ENCODE measurements at regions not wholly inside any gene's neighbourhood (a gene's known extent, or its start where the extent isn't known, plus 50 kb on each side); places are given as distances from the start of the nearest gene placed in this dataset.
A peak's percentile ranks its signal among the peaks of the same experiment; 100 is the strongest.

- DNase-seq (ENCODE audit: low spot score in 2 of 2) (peak; percentile 42 to 86), ATAC-seq (peak; percentile 93)
- Mint-ChIP-seq H3K36me3 (peaks cover 19% of the 10 kb centered on the region), H3K27ac (peak overlapping the region; percentile 94), H3K4me3 (peak overlapping the region; percentile 73), H3K4me1 (peaks cover 53% of the 10 kb centered on the region), H3K9me3 (no peaks in the 10 kb centered on the region)
These were observed 185.1 kb downstream of the CLIC5 start for GRCh38 chr6:45830441-45831139.

- Mint-ChIP-seq H3K27ac (peak overlapping the region; percentile 94), H3K4me3 (peak overlapping the region; percentile 73), H3K9me3 (no peaks in the 10 kb centered on the region), H3K4me1 (peaks cover 46% of the 10 kb centered on the region), H3K36me3 (peaks cover 19% of the 10 kb centered on the region)
- DNase-seq (ENCODE audit: low spot score in 2 of 2) (peak in 1 of 2 donors; percentile 58), ATAC-seq (no peak)
These were observed 185.8 kb downstream of the CLIC5 start for GRCh38 chr6:45829873-45830272.

DNA sequence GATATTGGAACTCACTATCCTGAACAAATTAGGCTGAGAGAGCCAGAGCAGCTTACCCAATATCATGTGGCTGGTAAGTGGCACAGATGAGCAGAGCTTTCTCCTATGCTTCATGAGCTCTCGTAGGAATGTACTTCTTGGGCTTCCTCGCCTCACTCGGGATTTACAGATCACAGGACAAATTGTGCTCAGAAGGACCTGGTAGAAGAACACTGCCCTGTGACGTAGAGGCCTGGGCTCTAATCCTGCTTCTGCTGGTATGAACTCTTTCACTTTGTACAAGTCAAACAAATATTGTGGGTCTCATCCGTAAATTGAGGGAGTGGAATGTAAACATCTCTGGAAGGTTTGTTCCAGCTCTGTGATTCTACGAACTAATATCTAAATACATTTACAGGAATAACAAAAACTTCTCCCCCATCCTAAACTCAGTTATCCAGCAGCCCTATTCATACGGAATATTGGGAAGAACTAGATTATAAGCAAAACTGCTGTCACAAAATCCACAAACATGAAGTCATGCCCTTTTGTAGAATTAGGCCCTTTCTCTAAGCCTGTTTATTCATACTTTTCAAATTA is 187.6 kb downstream of the CLIC5 start:
- Mint-ChIP-seq H3K36me3 (peaks cover 19% of the 10 kb centered on the region), H3K27ac (no peak overlapping the region)
- DNase-seq (ENCODE audit: low spot score in 2 of 2), result no peak

GRCh38 chr6:45822873-45823272 is 192.8 kb downstream of the CLIC5 start:
- Mint-ChIP-seq H3K36me3 (no peaks in the 10 kb centered on the region), H3K9me3 (peaks cover 3% of the 10 kb centered on the region), H3K4me3 (peak overlapping the region; percentile 15), H3K4me1 (peaks cover 35% of the 10 kb centered on the region), H3K27ac (peak overlapping the region; percentile 35)
- peak; percentile 94 for ATAC-seq
- no peak for DNase-seq (ENCODE audit: low spot score in 2 of 2)

More for the DNA sequence above, 187.6 kb downstream of the CLIC5 start:
- no peak for ATAC-seq
- no peaks in the 10 kb centered on the region for H3K9me3 Mint-ChIP-seq
- peaks cover 56% of the 10 kb centered on the region for H3K4me1 Mint-ChIP-seq
- no peak overlapping the region for H3K4me3 Mint-ChIP-seq

DNA sequence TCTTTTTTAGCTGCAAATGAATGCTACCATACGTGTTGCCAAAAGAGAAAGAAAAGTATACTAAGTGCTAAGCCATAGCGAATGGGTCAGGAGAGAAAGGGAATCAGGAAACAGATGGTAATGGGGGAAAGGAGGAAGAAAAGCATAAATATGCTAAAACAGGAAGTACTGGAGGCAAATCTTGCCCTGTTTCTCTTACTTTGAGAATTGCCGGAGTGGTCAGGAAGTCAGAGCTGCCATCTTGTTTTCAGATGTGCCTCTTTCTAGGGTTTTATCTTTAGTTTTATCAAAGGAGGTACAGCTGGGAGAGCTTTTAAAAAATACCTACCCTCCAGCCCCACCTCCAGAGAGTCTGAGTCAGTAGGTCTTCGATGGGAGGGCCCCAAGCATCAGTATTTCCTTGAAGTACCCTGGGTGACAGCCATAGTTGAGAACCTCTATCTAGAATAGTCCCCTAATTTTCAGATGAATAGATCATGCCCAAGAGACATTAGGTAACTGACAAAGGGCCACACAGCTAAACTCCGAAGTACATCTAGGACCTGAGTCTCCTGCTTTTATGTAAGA is 193.3 kb downstream of the CLIC5 start:
- H3K4me1 Mint-ChIP-seq, result peaks cover 35% of the 10 kb centered on the region
- H3K9me3 Mint-ChIP-seq, result peaks cover 3% of the 10 kb centered on the region
- H3K27ac Mint-ChIP-seq, result peak overlapping the region; percentile 35
- peak overlapping the region; percentile 15 for H3K4me3 Mint-ChIP-seq
- ATAC-seq, result peak; percentile 88
- no peaks in the 10 kb centered on the region for H3K36me3 Mint-ChIP-seq
- DNase-seq (ENCODE audit: low spot score in 2 of 2), result no peak

- no peak for ATAC-seq
- peaks cover 4% of the 10 kb centered on the region for H3K36me3 Mint-ChIP-seq
- H3K4me1 Mint-ChIP-seq, result peaks cover 40% of the 10 kb centered on the region
These were observed 197.0 kb downstream of the CLIC5 start for GRCh38 chr6:45818655-45819054.

GRCh38 chr6:45816674-45817297 is 198.9 kb downstream of the CLIC5 start:
- H3K9me3 Mint-ChIP-seq, result peaks cover 3% of the 10 kb centered on the region
- H3K4me3 Mint-ChIP-seq, result no peak overlapping the region
- H3K4me1 Mint-ChIP-seq, result peaks cover 26% of the 10 kb centered on the region
- DNase-seq (ENCODE audit: low spot score in 2 of 2) (no peak), ATAC-seq (no peak)
- peaks cover 4% of the 10 kb centered on the region for H3K36me3 Mint-ChIP-seq
- H3K27ac Mint-ChIP-seq, result peak overlapping the region; percentile 67

More at GRCh38 chr6:45818655-45819054, 197.0 kb downstream of the CLIC5 start:
- H3K9me3 Mint-ChIP-seq, result peaks cover 3% of the 10 kb centered on the region
- no peak overlapping the region for H3K4me3 Mint-ChIP-seq
- H3K27ac Mint-ChIP-seq, result no peak overlapping the region
- no peak for DNase-seq (ENCODE audit: low spot score in 2 of 2)

DNA sequence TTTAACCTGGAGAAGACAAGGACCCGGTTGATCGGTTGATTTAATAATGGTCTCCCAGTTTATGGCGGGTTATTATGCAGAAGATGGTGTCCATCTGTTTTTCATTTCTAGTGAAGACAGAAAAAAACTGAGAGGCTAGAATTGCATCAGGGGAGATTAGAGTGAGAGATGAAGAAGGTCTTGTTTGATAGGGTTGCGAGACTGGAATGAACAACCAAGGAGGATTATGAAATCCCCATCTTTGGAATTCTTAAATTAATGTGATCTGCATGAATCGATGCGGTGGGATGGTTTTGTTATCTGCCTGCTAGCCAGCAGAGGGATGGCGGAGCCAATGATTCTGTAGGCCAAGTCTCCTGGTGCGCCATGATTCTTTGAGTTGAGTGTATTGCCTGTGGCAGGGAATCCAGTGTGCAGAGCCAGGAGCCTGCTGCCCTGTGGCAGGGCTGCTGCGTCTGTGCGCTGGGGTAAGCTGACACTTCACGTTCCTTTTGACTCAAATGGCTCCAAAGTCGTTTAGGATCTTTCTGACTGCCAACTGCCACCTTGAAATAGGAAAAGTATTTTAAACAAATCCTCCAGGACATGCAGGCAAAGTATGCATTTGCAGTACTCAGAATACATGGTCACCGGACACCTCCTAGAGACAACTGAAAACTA is 200.1 kb downstream of the CLIC5 start:
- DNase-seq (ENCODE audit: low spot score in 2 of 2) (no peak), ATAC-seq (no peak)
- Mint-ChIP-seq H3K4me1 (peaks cover 18% of the 10 kb centered on the region), H3K27ac (no peak overlapping the region), H3K9me3 (peaks cover 3% of the 10 kb centered on the region), H3K36me3 (peaks cover 4% of the 10 kb centered on the region), H3K4me3 (no peak overlapping the region)

GRCh38 chr6:45814772-45815171 is 200.9 kb downstream of the CLIC5 start:
- DNase-seq (ENCODE audit: low spot score in 2 of 2) (no peak), ATAC-seq (no peak)
- H3K36me3 Mint-ChIP-seq, result peaks cover 4% of the 10 kb centered on the region
- peaks cover 18% of the 10 kb centered on the region for H3K4me1 Mint-ChIP-seq
- H3K4me3 Mint-ChIP-seq, result no peak overlapping the region
- H3K27ac Mint-ChIP-seq, result no peak overlapping the region
- H3K9me3 Mint-ChIP-seq, result peaks cover 3% of the 10 kb centered on the region

- H3K4me3 Mint-ChIP-seq, result peak overlapping the region; percentile 19
- DNase-seq (ENCODE audit: low spot score in 2 of 2) (no peak), ATAC-seq (peak; percentile 77)
- H3K27ac Mint-ChIP-seq, result no peak overlapping the region
- H3K4me1 Mint-ChIP-seq, result peaks cover 18% of the 10 kb centered on the region
- peaks cover 4% of the 10 kb centered on the region for H3K36me3 Mint-ChIP-seq
- peaks cover 3% of the 10 kb centered on the region for H3K9me3 Mint-ChIP-seq
These were observed 201.7 kb downstream of the CLIC5 start for GRCh38 chr6:45813943-45814342.

GRCh38 chr6:45812922-45813321 is 202.7 kb downstream of the CLIC5 start:
- DNase-seq (ENCODE audit: low spot score in 2 of 2) (no peak), ATAC-seq (no peak)
- Mint-ChIP-seq H3K9me3 (no peaks in the 10 kb centered on the region), H3K4me3 (no peak overlapping the region), H3K36me3 (peaks cover 4% of the 10 kb centered on the region), H3K4me1 (peaks cover 18% of the 10 kb centered on the region), H3K27ac (no peak overlapping the region)

DNA sequence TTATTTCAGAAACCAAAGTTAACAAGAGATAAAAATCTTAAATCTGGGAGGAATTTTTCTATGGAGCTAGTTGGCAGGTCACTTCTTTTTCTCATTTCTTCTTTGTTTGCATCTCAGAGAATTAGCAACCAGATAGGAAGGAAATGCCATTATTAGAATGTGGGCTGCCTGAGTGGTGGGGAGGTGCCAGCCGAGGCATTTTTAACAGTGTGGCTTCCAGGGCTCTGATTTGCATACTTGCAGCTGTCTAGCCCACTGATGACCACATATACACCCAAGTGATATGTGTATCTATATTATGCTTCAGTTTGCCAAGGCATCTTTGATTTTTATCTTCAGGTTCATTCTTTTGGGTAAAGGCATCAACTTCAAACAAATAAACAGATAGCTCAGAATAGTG is 206.7 kb downstream of the CLIC5 start:
- Mint-ChIP-seq H3K4me3 (no peak overlapping the region), H3K36me3 (no peaks in the 10 kb centered on the region), H3K27ac (no peak overlapping the region), H3K4me1 (peaks cover 6% of the 10 kb centered on the region), H3K9me3 (no peaks in the 10 kb centered on the region)
- DNase-seq (ENCODE audit: low spot score in 2 of 2) (no peak), ATAC-seq (peak; percentile 46)

GRCh38 chr6:45808042-45808645 is 207.5 kb downstream of the CLIC5 start:
- Mint-ChIP-seq H3K36me3 (no peaks in the 10 kb centered on the region), H3K27ac (no peak overlapping the region), H3K4me1 (no peaks in the 10 kb centered on the region), H3K9me3 (no peaks in the 10 kb centered on the region), H3K4me3 (no peak overlapping the region)
- ATAC-seq, result peak; percentile 43
- no peak for DNase-seq (ENCODE audit: low spot score in 2 of 2)

- Mint-ChIP-seq H3K27ac (no peak overlapping the region), H3K36me3 (no peaks in the 10 kb centered on the region), H3K4me1 (peaks cover under 1% of the 10 kb centered on the region), H3K9me3 (no peaks in the 10 kb centered on the region), H3K4me3 (no peak overlapping the region)
- DNase-seq (ENCODE audit: low spot score in 2 of 2) (no peak), ATAC-seq (no peak)
These were observed 208.2 kb downstream of the CLIC5 start for GRCh38 chr6:45807311-45808041.

Data from stimulated activated effector memory CD8-positive, alpha-beta T cell treated with anti-CD3 and anti-CD28 coated beads, Interleukin-12 subunit alpha, Interleukin-12 subunit beta, amount 100 ng/mL, for 72 hours (primary cell).